Activated CD8-positive, alpha-beta memory T cell treated with anti-CD3 and anti-CD28 coated beads, Interleukin-2, amount 50 U/mL, for 48 hours (primary cell): ENCODE measurements at regions not wholly inside any gene's neighbourhood (a gene's known extent, or its start where the extent isn't known, plus 50 kb on each side); places are given as distances from the start of the nearest gene placed in this dataset.

ENCODE experiments used
- DNase-seq: peaks from one replicate; pipeline ENCODE4 v3.0.0-alpha.2; 2020

DNA sequence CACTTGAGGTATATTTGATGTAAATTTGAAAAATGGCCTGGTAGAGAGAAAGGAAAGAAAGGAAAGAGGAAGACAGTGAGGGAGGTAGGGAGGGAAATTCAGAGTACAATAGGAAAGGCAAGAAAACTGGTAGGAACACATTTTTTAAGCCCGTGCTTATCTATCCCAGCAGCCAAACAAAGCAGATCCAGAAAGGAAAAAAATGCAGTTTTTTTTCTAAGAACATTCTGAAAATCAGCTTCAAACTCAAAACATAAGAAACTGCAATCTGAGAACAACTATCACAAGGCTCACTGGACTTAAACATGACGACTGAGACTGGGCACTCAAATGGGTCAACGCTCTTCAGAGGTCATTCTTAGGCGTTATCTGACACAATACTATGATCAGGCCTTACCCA is 408.3 kb upstream of the DDI1 start:
- no peak for DNase-seq

DNA sequence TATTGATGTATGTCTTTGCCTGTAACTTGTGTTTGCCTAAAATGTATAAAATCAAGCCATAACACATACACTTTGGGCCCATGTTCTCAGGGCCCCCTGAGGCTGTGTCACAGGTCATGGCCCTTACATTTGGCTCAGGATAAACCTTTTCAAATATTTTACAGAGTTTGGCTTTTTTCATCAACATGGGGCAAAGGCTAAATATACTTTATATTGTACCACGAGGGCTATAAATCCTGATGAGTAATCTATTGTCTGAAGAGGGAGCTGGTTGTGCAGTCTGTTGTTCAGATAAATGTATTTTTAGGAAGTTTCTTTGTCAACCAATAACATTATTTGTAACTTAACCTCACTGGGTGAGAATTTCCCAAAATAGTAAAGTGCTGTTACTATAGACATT is 404.6 kb upstream of the DDI1 start:
- no peak for DNase-seq

DNA sequence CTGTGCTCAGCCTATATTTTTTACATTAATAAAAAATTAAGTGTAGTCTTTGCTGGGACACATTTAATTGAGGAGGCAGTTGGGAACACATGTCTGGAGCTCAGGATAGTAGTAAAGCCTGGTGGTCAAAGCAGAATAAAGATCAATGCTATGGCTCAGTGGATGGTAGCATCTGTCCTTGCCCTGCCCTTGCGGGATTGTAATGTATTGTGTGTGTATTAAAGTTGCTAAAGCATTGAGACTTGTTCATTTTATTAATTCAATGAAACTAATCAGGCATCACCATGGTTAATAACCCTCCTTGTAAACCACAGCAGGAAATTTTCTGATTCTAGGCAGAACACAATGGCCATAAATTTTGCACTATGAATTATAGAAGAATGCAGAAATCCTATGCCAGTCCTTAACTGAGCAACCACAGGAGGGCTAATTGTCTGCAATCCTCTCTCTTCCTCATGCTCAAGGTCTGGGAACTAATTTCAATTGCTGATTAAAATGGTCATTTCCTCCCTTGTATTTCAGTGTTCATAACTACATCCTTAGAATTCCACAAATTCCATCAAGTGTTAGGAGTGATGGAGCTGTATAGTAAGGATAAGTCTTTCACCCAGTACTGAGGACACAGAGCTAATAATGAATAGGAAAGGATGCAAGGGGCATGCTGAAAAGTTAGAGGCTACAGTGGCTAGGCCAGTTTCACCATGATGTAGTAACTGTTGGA is 403.2 kb upstream of the DDI1 start:
- DNase-seq, result no peak

DNA sequence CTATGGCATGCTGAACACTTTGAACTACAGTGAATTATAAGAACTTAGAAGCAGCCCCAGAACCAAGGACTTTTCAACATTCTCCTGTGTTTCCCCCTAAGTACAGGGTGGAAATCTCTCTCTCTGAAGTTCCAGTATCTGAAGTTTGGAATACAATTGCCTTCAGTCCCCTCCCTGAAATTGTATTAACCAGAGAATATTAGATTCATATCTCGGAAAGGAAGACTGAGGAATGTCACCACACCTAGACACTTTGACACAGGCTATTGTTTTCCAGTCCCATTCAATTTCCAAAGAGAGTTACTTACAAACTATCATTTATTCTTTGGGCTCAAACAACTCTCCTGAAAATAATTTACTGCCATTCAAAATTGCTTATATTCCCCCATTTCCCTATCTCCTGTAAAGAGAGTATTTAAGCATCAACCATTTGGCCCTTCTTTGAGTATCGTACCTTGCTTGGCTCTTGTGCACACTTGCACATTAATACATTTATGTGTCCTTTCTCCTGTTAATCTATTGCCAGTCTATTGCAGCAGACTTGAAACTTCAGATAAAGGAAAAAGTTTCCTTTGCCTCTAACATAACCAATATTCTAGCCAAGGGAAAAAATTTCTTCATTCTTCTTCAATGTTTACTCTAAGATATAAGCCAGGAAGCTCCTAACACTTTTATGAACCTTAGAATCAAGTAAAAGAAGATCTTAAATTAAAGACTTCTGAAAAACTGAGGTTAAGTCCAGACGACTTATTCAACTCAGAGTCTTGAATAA is 402.4 kb upstream of the DDI1 start:
- no peak for DNase-seq

DNA sequence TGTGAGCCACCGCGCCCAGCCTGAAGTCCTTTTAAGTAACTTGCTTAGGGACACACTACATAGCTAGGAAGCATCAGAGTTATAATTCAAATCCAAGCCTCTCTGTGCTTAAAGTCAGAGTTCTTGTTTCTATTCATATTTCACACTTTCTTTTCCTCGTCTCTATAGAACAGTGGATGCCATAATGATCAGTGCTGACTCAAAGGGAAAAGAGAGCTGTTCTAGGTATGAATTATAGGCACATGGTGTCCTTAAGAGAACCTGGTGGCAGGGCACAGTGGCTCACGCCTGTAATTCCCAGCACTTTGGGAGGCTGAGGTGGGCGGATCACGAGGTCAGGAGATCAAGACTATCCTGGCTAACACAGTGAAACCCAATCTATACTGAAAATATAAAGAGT is 400.2 kb upstream of the DDI1 start:
- DNase-seq, result no peak

DNA sequence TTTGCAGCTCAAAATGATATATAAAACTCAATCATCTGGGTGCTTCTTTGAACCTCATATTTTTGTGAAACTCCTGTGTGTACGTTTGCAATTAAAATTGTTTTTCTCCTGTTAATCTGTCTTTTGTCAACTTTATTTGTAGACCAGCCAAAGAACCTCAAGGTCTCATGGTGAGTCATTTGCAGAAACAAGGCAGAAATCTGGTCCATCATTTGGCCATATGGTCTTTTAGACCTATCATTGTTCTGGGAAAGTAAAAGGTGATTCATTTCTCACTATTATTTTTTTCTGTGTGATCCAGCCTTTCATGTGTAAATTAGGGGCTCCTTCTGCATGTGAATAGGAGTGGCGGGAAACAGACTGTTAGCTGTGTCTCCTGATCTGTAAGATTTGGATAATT is 399.1 kb upstream of the DDI1 start:
- no peak for DNase-seq

DNA sequence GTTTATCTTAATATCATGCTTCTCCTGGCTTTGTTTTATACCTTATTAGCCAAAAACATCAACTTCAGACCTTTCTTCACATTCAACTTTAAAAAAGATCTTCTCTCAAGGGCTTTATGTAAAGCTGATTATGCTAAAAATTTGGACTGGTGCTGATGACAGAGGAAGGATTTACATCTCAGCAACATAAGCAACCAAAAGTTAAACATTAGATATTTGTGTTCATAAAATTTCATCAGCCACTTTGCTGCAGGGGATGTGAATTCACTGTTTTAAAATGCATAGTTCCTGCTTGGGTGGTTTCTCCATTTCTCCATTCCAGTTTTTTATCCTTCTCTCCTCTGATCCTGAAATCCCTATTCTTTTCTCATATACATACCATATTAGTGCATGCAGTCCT is 398.6 kb upstream of the DDI1 start:
- DNase-seq, result no peak

DNA sequence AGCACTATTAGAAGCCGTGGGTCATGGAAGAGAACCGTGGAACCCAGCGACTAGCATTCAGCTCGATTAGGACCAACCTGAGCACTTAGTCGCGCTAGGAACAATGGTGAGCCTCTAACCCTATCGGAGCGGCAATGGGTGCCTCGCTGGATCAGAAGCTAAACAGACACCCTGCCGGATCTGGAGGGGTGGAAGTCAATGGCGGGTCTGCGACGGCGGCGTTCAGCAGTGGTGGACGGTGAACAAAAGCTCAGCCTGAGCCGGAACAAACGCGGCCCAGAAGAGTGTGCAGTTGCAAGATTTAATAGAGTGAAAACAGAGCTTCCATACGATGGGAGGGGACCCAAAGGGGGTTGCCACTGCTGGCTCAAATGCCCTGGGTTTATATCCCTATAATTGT is 391.8 kb upstream of the DDI1 start:
- no peak for DNase-seq

DNA sequence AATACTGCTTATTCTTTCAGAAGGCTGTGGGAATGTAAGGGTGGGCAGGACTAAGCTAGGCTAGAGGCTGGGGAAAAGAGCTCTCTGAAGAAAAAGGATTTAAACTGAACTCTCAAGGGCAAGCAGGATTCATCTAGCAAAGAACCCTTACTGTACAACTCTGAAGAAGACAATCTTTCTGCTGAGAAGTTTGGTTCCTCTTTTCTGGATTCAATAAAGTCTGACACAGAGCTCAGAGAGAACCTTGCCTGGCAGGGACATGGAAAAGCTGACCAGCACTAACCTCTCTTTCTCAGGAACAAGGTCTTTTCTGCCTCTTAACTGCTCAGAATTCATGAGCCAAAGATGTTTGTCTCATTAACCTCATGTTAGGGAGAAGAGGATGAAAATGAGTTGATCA is 388.4 kb upstream of the DDI1 start:
- DNase-seq, result no peak

DNA sequence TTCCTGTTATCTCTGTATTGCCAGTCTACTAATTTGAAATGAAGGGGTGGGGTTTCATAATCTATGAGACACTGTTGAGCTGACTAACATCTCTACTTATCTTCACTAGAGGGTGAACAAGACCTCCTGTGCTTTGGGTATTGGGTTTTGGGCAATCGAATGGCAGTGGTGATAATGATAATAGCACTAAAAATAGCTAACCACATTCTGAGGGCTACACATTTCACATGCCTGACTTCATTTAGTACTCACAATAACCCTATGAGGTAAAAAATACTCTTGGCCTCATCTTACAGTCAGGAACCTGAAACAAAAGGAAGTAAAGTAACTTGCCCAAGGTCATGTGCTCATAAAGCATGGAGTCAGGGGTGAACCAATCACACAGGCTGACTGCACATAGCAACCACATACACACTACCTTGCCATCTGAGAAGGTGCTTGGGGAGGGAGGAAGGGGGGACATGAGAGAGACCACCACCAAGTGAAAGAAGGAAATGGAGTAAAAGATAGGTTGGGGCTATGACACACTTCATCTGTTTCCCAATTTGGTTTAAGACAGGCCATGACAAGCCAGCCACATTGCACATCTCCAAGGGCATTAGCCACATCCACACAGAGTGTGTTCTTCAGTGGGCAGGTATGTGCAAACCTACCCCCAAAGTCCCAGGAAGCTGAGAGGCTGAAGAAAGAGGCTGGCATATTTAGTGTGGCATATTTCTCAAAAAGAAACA is 387.6 kb upstream of the DDI1 start:
- no peak for DNase-seq

DNA sequence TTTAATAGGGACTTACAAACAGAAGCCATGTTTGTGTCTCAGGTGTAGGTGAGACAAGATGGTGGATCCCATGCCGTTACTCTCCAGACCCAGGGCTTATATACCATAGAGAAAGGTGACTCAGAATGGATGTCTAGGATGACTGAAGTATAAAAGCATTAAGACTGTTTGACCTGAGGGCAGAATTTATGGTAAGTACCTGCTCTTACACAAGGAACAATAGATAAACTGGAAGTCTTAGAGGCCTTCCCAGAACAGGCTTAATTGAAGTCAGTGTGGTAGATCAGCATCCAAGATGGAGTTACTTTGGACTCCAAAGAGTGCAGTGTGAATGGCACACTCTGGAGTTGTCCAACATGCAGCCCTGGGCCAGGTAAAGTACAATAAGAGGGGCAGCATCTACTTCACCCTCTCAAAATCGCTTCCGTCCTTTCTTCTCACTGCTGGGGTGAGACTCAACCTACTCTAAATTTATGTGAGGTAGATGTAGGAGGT is 387.0 kb upstream of the DDI1 start:
- no peak for DNase-seq

DNA sequence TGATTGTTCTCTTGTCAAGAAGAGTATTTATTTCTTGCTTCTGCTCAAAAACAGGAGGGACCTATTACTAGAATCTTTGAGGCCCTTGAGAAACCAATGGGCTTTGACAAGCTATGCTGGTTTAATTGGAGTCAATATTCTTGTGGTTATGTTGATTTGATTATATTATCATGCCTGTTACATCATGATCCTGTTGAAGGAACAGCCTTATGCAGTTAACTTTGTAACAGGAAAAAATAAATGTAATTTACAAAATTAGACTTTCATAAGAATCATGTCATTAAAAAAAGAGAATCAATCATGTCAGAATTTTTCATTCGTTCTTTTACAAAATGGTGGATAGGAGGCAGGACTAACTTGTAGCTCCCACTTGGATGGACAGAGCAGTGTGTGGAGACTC is 386.1 kb upstream of the DDI1 start:
- DNase-seq, result no peak

DNA sequence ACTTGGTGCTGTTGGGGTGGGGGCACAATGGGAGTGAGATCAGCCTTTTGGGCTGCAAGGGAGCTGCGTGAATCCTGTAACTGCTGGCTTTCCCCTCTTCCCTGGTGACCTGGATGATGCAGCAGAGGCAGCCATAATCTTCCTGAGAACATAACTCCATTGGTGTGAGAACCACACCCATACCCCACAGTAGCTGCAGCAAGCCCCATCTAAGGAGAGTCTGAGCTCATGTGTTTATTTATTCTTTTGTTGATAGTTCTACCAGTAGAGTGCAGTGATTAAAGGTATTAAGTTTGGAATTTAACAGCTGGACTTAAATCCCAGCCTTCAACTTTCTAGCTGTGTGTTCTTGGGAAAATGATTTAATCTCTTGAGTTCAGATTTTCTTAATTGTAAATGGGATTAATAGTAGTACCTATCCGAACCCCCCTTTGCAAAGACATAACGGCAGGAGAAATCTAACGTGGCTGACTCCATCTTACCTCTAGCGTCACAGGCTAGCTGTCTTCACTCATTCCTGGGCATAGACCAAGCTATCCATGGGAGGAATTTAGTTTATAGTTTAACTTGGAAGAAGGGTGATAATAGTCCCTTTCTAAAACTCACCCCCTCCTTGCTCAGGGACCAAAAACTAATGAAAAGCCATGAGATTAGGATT is 385.0 kb upstream of the DDI1 start:
- DNase-seq, result no peak

DNA sequence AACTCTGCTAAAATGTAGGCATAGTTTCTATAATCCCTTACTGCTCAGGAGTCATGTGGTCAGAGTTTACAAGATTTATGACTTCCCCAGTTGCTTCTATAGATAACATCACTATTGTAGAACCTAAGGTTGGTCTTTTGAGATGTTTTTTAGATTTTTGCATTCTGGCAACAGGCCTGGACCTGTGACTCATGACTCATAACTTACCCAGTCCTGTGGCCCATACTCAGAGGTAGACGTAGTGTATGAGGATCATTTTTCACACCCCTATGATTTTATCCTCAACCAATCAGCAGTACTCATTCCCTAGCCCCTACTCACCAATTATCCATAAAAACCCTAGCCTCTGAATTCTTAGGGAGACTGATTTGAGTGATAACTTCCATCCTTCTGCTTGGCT is 384.4 kb upstream of the DDI1 start:
- DNase-seq, result no peak

DNA sequence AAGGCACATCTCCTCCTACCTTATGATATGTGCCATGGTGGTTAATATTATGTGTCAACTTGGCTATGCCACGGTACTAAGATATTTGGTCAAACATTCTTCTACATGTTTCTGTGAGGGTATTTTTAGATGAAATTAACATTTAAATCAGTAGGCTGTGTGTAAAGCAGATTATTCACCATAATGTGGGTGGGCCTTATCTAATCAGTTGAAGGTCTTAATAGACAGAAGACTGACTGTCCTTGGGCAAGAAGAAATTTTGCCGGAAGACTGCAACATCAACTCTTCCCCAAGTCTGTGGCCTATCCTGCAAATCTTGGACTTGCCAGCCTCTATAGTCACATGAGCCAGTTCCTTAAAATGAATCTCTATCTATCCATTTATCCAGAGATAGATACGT is 380.1 kb upstream of the DDI1 start:
- DNase-seq, result no peak

DNA sequence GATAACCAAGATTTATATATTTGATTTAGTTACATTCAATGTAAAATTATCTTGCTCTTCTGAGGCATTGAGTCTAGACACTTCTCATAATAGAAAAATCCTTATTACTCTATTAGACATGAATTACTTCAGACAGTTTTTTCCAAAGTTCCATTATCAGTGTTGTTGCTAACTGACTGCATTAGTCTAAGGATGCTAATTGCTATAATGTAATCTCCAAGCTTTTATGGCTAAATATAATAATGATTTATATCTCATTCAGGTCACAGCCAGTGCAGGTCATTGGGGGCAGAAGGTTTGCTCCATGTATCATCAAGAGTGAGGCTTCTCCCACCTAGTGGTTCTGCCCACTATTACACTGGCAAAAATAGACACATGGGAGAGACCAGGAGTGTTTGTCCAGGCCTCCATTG is 377.2 kb upstream of the DDI1 start:
- DNase-seq, result no peak

DNA sequence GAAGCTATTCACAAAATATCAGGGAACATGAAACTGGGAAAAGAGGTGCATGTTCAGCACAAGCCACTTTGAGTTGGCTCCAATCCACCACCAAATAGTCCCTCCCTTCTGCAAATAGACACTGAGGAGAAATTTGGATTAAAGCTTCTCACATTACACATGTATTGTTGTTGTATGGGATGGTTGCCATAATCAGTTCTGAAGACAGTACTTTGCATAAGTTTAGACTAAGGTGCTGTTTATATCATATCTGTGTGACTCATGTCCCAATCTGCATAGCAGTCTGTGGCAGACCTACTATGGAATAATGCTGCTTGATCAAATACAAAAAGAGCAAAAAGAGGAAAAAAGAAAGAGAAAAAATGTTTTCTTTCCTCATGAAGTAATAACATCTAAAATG is 376.7 kb upstream of the DDI1 start:
- DNase-seq, result no peak

DNA sequence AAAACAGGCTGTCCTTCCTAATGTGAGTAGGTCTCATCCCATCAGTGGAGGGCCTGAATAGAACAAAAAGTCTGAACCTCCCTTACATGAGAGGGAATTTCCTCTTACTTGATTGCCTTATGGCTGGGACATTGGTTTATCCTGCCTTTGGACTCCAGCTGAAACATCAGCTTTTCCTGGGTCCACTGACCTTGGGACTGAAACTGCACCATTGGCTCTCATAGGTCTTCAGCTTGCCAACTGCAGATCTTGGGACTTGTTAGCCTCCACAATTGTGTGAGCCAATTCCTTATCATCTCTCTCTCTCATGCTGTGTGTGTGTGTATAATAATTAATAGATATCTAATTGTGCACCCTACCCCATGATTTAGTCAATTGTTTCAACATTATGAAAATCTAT is 375.3 kb upstream of the DDI1 start:
- DNase-seq, result no peak

DNA sequence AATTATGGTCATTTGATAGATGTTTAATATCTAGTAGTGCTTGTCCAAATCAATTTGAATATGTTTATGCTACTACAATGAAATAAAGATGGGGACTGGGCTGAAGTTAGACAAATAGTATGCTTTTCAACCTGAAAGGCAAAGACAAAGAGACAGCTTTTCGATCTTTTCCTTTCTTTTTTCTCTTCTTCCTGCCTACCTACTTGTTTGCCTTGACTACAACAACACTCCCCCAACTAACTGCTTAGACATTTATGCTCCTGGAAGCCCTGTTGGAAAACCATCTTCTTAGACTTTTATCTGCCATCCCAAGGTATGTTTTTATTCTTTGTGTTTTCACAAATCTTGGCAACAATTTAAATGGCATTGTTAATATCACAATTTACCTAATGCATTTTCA is 374.4 kb upstream of the DDI1 start:
- DNase-seq, result no peak

DNA sequence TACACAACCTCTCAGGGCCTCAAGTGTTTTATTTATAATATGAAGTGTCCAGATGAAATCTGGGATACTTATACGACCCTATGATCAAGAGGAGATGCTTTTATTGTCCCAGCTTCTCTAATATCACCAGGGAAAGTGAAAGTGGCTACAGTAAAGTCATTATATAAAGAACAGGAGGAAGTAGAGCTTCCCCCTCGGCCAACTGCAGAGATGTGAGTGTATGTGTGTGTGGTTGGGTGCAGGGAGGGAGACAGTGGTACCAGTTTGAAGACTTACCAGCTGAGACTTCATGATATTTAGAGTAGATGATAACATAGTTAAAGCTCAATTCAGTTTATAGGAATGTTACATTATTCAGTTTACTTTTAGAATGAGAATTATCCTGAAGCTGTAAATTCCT is 373.6 kb upstream of the DDI1 start:
- no peak for DNase-seq

DNA sequence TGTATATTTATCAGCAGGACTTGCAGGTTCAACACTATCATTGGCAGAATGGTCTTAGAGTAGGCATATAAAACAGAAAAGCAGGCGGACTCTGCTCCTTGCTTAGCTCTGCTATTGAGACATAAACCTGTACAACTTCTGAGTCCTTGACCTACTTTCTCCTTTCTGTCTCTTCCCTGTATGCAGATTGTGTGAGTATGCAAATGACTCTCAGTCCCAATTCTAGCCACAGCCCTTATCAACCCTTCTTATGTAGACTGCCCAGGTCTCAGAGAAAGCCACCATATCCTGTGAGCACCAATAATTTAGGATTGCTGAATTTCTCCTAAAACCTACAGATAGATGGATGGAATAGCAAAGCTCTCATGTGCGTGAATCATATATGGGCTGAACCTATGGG is 367.6 kb upstream of the DDI1 start:
- DNase-seq, result no peak

DNA sequence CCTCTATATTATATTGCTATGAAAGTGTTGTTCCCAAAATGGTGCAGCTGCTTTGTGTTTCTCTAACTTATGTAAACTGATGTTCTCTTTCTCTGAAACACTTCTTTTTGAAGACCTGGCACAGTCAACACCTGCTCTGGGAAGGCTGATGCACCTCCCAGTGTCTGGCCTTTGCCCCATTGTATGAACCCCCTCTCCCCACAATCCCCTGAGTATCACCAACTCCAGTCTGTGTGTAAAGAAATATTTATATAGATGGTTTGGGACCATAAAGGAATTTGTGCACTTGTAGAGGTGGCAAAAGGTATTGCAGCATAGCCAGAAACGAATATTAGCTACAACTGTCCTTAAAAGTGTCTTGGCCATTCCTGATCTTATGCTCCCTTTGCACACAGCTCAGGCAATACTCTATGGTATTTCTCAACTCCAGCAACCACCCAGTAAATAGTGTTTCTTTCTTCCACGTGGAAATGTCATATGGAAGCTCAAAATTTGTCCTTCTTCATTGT is 365.2 kb upstream of the DDI1 start:
- no peak for DNase-seq

DNA sequence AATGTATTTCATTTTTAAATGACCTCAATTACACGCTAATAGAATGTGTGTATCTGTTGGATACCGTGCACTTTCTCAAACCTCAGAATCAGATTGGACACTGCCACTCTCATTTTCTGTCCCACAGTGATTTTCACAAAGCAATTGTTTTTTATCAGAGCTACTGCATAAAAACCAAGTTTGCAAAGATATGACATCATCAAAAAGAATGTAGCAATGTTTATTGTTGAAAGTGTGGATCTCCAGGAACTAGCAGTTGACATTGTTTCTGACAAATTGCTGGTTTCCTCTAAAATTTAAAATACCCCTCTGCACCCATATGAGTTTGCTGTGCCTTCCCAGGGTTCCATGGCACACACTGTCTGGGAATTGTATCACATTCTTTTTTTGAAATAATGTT is 362.7 kb upstream of the DDI1 start:
- no peak for DNase-seq
